IgD-negative memory B cell (primary cell): ENCODE measurements at regions not wholly inside any gene's neighbourhood (a gene's known extent, or its start where the extent isn't known, plus 50 kb on each side); places are given as distances from the start of the nearest gene placed in this dataset.
"Not testable (repeated sequence)": the region's sequence is repeated elsewhere in the genome, so short reads cannot be mapped to it uniquely, and the experiment has no call there.

Experiments used
- H3K27ac Mint-ChIP-seq, 3 donors: one replicate each; pipeline ENCODE4 v1.8.0; 2020 to 2022; ENCODE audit warnings: mild to moderate bottlenecking in 3 of 3, mixed read lengths in 3 of 3, moderate library complexity in 1 of 3
- H3K27me3 Mint-ChIP-seq: one replicate; pipeline ENCODE4 v1.8.0; 2021; ENCODE audit warnings: mixed read lengths
- H3K36me3 Mint-ChIP-seq: one replicate; pipeline ENCODE4 v1.8.0; 2020; ENCODE audit warnings: mild to moderate bottlenecking, mixed read lengths
- H3K4me1 Mint-ChIP-seq, 3 donors: one replicate each; pipeline ENCODE4 v1.8.0; 2020 to 2022; ENCODE audit warnings: mixed read lengths in 3 of 3, mild to moderate bottlenecking in 1 of 3
- H3K4me3 Mint-ChIP-seq, 4 donors: one replicate each; pipeline ENCODE4 v1.8.0; 2020 to 2022; ENCODE audit warnings: mild to moderate bottlenecking in 4 of 4, mixed read lengths in 4 of 4, moderate library complexity in 3 of 4
- H3K9me3 Mint-ChIP-seq, 3 donors: one replicate each; pipeline ENCODE4 v1.8.0; 2020 to 2021; ENCODE audit warnings: mixed read lengths in 3 of 3, mild to moderate bottlenecking in 1 of 3

DNA sequence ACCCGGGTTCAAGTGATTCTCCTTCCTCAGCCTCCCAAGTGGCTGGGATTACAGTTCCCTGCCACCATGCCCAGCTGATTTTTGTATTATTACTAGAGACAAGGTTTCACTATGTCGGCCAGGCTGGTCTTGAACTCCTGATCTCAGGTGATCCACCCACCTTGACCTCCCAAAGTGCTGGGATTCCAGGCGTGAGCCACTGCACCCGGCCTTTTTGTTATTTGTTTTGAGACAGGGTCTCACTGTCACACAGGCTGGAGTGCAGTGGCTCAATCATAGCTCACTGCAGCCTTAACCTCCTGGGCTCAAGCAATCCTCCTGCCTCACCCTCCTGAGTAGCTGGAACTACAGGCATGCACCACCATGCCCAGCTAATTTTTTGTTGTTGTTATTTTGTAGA lies 104.8 kb upstream of the CARD11 start:
- H3K4me3 Mint-ChIP-seq, H3K9me3 Mint-ChIP-seq, H3K36me3 Mint-ChIP-seq, H3K27me3 Mint-ChIP-seq, H3K27ac Mint-ChIP-seq: not testable (repeated sequence)
- H3K4me1 Mint-ChIP-seq, result peaks cover 5 to 23% (median 13%) of the 10 kb centered on the region in 3 donors

DNA sequence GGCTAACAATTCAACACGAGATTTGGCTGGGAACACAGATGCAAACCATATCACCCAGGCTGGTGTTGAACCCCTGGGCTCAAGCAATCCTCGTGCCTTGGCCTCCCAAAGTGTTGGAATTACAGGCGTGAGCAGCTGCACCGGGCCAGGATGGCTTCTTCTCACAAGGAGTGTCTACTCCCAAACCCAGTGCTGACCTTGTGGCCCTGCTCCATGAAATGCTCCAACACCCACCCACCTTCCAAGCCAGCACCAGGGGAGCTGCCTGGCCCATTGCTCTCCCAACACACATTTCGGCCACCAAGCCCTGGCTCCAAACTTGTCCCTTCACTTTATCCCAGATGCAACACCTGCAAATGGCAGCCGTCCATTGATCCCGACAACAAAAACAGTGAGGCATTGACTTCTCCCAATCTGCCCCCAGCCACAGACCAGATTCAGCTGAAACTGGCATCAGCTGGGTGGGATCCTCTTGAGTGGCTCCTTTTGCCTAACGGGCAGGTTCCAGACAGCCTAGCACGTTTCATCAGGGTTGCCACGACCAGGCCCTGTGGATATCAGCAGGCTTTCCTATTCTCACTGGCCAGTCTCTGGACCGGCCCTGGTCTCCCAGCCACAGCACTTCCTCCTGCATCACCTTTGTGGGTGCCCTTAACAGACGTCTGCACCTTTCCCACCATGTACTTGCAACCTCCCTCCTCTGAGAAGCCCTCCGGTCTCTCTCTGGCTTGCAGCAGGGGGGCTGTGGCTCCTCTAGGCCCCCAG lies 105.7 kb upstream of the CARD11 start:
- no peak overlapping the region for H3K4me3 Mint-ChIP-seq
- H3K4me1 Mint-ChIP-seq, result peaks cover 5 to 23% (median 13%) of the 10 kb centered on the region in 3 donors
- no peak overlapping the region for H3K27ac Mint-ChIP-seq

DNA sequence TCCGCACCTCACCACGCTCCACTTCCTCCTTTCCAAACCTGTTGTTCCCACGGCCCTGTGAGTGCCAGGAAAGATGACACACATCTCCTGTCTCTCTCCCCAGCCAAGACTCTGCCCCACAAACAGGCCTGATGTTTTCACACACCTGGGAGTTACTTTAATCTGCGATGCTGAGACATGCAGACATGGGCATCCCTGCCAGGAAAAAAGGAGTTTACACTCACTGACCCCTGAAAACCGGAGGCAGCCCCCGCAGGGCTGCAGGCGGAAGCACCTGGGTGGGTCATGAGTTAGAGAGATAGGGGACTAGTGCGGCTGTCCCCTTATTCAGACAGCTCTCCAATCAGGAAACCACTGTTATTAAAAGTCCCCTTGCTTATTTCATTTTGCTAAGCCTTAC lies 106.4 kb upstream of the CARD11 start:
- Mint-ChIP-seq H3K36me3 (peaks cover 1% of the 10 kb centered on the region), H3K9me3 (peaks cover 0 to 2% (median 0%) of the 10 kb centered on the region in 3 donors), H3K27me3 (peaks cover 12% of the 10 kb centered on the region), H3K4me1 (peaks cover 9 to 26% (median 18%) of the 10 kb centered on the region in 3 donors), H3K27ac (no peak overlapping the region), H3K4me3 (no peak overlapping the region)

More for the DNA sequence above, 105.7 kb upstream of the CARD11 start:
- peaks cover 0 to 2% (median 0%) of the 10 kb centered on the region in 3 donors for H3K9me3 Mint-ChIP-seq
- peaks cover 1% of the 10 kb centered on the region for H3K36me3 Mint-ChIP-seq
- peaks cover 6% of the 10 kb centered on the region for H3K27me3 Mint-ChIP-seq

DNA sequence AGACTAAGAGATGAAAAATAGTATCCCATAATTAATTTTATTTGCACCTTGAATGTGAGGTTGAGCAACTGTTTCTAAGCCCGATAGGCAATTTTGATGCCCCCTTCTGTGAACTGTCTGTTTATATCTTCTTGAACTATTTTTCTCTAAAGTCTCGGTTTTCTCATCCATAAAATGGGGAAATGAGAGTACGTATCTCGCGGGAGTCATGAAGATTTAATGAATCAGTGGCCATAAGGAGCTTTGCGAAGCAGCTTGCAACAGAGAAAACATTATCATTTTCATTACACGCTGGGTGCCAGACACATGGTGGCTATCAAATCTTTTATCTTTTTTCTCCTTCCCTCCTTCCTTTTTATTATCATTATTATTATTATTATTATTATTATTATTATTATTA lies 108.1 kb upstream of the CARD11 start:
- H3K27me3 Mint-ChIP-seq, result peaks cover 12% of the 10 kb centered on the region
- no peak overlapping the region for H3K27ac Mint-ChIP-seq
- peaks cover 9 to 23% (median 16%) of the 10 kb centered on the region in 3 donors for H3K4me1 Mint-ChIP-seq
- H3K36me3 Mint-ChIP-seq, result peaks cover 1% of the 10 kb centered on the region
- no peak overlapping the region for H3K4me3 Mint-ChIP-seq
- peaks cover 0 to 2% (median 0%) of the 10 kb centered on the region in 3 donors for H3K9me3 Mint-ChIP-seq

DNA sequence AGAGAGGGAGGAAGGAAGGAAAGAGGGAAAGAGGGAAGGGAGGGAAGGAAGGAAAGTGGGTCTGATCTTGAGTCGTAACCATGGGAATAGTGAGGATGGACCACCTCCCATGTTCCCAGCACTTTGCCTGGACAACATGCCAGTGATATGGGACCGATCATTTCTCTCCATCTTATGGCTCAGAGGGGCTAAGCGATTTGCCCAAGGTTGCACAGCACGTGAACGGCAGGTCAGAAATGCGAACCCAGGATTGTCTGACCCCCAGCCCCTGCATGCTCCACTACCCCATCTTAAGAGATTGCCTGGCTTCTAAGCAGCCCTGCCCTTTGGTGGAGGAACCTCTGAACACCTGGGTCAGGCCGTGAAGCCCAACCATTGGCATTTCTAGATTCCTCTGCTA lies 109.0 kb upstream of the CARD11 start:
- Mint-ChIP-seq H3K4me3 (peak overlapping the region in 1 of 4 donors; percentile 12), H3K4me1 (peaks cover 13 to 19% (median 15%) of the 10 kb centered on the region in 3 donors), H3K27ac (no peak overlapping the region)

DNA sequence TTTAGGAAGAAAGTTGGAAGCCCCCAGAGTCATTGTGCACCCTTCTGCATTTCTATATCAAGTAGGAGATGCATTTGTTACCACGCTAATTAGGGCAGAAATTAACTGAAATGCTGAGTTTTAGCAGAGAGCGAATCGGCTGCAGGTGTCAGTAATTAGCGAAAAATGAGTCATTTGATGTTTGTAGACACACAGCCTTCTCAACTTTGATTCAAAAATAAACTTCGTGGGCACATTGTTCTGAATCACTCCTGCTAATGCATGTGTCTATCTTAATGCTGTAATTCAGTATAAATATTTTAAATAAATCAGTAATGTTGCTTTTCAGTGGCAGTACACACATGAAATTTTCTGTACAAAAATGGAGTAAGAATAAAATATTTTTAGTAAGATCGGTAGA lies 109.5 kb upstream of the CARD11 start:
- peaks cover 19% of the 10 kb centered on the region for H3K27me3 Mint-ChIP-seq
- no peak overlapping the region for H3K27ac Mint-ChIP-seq
- H3K36me3 Mint-ChIP-seq, result peaks cover 1% of the 10 kb centered on the region
- peak overlapping the region in 1 of 4 donors; percentile 12 for H3K4me3 Mint-ChIP-seq
- peaks cover 0 to 2% (median 0%) of the 10 kb centered on the region in 3 donors for H3K9me3 Mint-ChIP-seq
- peaks cover 13 to 19% (median 15%) of the 10 kb centered on the region in 3 donors for H3K4me1 Mint-ChIP-seq

More for the DNA sequence above, 109.0 kb upstream of the CARD11 start:
- Mint-ChIP-seq H3K9me3 (peaks cover 0 to 2% (median 0%) of the 10 kb centered on the region in 3 donors), H3K27me3 (peaks cover 17% of the 10 kb centered on the region), H3K36me3 (peaks cover 1% of the 10 kb centered on the region)

DNA sequence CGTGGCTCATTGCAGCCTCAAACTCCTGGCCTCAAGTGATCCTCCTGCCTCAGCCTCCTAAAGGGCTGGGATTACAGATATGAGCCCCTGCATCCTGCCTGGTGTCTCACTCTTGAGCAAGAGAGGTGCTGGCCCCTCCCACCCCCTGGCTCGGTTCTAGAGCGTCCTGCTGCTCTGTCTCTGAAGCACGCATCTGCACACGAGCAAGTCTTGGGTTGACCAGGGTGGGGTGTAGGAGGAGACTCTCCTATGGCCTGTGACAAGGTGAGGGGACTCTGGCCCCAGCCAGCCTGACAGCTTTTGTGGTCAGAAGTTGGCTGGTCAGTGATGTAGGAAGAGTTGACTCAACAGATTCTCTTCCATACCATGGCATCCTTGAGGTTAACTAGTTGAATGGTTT lies 110.7 kb upstream of the CARD11 start:
- peaks cover 13 to 15% (median 15%) of the 10 kb centered on the region in 3 donors for H3K4me1 Mint-ChIP-seq
- H3K36me3 Mint-ChIP-seq, result no peaks in the 10 kb centered on the region
- no peak overlapping the region for H3K27ac Mint-ChIP-seq
- no peak overlapping the region for H3K4me3 Mint-ChIP-seq
- H3K27me3 Mint-ChIP-seq, result peaks cover 19% of the 10 kb centered on the region
- H3K9me3 Mint-ChIP-seq, result peaks cover 0 to 2% (median 0%) of the 10 kb centered on the region in 3 donors

DNA sequence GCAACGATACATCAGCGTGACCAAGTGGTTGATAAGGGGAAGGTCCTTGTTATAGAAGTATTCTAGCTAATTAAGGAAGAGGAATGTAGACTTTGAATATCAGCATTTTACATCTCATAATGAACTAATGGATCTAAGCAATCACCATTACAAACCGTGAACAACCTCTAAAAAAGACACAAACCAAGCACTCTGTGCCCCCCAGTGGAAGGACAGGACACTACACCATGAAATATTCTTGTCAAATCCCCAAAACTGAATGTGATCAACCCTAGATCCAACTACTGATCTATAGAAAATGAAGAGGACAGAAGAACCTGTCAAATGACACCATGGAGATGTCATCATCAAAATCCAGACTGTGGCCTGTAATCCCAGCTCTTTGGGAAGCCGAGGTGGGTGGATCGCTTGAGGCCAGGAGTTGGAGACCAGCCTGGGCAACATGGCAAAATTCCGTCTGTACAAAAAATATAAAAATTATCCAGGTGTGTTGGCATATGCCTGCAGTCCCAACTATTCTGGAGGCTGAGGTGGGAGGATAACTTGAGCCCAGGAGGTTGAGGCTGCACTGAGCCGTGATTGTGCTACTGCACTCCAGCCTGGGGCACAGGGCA lies 111.3 kb upstream of the CARD11 start:
- peaks cover 16% of the 10 kb centered on the region for H3K27me3 Mint-ChIP-seq
- H3K4me3 Mint-ChIP-seq, result no peak overlapping the region
- peaks cover 11 to 14% (median 13%) of the 10 kb centered on the region in 3 donors for H3K4me1 Mint-ChIP-seq
- H3K9me3 Mint-ChIP-seq, result peaks cover 0 to 2% (median 0%) of the 10 kb centered on the region in 3 donors
- peak overlapping the region in 1 of 3 donors; percentile 24 for H3K27ac Mint-ChIP-seq
- H3K36me3 Mint-ChIP-seq, result no peaks in the 10 kb centered on the region

DNA sequence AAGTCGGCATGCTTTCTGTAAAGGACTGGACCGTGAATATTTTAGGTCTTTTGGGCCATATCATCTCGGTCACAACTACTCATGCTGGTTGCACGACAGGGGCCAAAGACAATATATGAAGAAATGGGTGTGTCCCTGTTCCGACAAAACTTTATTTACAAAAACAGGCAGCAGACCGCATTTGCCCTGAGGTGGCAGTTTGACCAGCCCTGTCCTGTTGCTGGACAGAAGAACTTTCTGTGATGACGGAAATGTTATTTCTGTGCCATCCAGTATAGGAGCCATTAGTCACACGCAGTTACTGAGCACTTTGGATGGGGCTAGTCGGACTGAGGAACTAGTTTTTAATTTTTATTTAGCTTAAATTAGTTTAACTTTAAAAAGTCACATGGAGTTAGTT lies 112.8 kb upstream of the CARD11 start:
- Mint-ChIP-seq H3K4me1 (peaks cover 8 to 10% (median 8%) of the 10 kb centered on the region in 3 donors), H3K36me3 (no peaks in the 10 kb centered on the region), H3K9me3 (no peaks in the 10 kb centered on the region), H3K27me3 (peaks cover 16% of the 10 kb centered on the region), H3K27ac (no peak overlapping the region), H3K4me3 (no peak overlapping the region)

DNA sequence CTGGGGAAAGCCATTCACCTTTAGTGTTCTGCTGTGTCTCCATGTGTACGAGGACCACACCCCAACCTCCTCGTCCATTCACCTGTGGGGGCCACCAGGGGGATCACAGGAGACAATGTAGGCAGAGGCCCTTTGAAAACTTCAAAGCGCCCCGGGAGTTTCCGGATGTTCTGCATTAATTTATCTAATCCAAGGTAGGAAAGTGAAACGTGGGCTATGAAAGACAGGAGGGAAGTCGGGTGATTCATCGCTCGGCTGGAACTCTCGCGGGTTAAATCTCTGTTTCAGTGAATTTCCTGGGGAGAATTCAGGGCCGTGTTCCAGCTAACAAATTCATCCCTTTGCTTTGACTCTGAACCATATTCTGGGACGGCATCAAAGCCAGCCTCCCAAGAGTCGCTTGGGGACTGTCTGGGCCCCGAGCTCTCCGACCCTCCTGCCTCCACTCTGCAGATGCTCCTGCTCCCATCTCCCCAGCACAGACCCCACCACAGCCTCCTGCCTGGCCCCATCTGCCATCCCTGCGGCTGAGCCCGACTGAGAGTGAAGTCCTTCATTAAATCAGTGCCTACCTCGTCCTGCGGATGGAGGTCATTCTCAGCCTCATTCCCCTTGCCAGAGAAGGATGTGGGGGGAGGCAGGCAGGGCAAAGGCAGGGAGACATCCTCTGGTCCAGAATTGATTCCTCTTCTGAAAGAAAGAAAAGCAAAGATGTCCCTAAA lies 114.1 kb upstream of the CARD11 start:
- peaks cover 16% of the 10 kb centered on the region for H3K27me3 Mint-ChIP-seq
- H3K9me3 Mint-ChIP-seq, result no peaks in the 10 kb centered on the region
- H3K4me3 Mint-ChIP-seq, result no peak overlapping the region
- peak overlapping the region in 1 of 3 donors; percentile 62 for H3K27ac Mint-ChIP-seq
- H3K36me3 Mint-ChIP-seq, result no peaks in the 10 kb centered on the region
- peaks cover 4 to 8% (median 5%) of the 10 kb centered on the region in 3 donors for H3K4me1 Mint-ChIP-seq

DNA sequence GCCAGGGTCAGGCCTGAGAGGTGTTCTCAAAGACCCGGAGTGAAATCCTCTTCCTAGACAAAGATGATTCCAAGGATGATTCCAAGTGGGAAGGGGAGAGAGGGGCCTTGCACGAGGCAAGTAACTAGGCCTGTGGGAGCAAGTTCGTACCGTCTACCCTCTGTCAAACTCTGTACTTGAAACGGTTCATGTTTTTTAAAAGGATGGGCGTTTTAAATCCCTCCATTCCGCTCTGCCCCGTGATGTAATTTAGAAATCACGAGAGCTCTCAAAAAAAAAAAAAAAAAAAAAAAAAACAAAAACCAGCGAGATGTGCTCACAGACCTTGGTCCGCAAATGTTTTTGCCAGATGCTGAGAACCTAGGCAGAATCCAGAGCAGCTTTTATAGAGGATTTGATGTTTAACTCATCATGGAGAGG lies 114.7 kb upstream of the CARD11 start:
- Mint-ChIP-seq H3K4me3 (no peak overlapping the region), H3K9me3 (peaks cover 0 to 4% (median 2%) of the 10 kb centered on the region in 3 donors), H3K27ac (peak overlapping the region in 1 of 3 donors; percentile 85), H3K27me3 (peaks cover 18% of the 10 kb centered on the region), H3K4me1 (peaks cover 4 to 8% (median 5%) of the 10 kb centered on the region in 3 donors), H3K36me3 (no peaks in the 10 kb centered on the region)

DNA sequence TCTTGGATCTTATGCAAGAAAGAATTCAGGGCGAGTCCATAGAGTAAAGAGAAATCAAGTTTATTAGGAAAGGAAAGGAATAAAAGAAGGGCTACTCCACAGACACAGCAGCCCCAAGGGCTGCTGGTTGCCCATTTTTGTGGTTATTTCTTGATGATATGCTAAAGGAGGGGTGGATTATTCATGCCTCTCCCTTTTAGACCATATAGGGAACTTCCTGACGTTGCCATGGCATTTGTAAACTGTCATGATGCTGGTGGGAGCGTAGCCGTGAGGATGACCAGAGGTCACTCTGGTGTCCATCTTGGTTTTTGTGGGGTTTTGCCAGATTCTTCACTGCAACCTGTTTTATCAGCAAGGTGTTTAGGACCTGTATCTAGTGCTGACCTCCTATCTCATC lies 115.4 kb upstream of the CARD11 start:
- Mint-ChIP-seq H3K4me1 (peaks cover 4 to 8% (median 5%) of the 10 kb centered on the region in 3 donors), H3K36me3 (no peaks in the 10 kb centered on the region), H3K4me3 (no peak overlapping the region), H3K9me3 (peaks cover 0 to 4% (median 2%) of the 10 kb centered on the region in 3 donors), H3K27me3 (peaks cover 19% of the 10 kb centered on the region), H3K27ac (peak overlapping the region in 1 of 3 donors; percentile 85)

DNA sequence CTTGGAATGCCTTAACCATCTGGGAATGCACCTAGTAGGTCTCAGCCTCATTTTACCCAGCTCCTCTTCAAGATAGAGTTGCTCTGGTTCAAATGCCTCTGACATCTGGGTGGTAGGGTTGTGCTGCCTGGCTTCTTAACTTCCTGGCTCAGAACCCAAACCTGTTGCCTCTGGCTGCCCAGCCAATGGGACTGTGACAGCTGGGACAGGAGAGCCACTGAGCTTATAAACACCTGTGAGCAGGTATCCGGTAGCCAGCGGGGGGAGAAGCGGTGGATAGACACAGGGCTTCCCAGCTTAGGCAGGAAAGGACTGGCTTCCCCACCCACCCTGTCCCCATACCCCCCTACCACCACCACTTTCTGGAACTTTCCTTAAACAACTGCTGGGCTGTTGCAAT lies 115.8 kb upstream of the CARD11 start:
- peaks cover 0 to 4% (median 2%) of the 10 kb centered on the region in 3 donors for H3K9me3 Mint-ChIP-seq
- H3K4me3 Mint-ChIP-seq, result no peak overlapping the region
- peaks cover 4 to 8% (median 5%) of the 10 kb centered on the region in 3 donors for H3K4me1 Mint-ChIP-seq
- H3K27ac Mint-ChIP-seq, result no peak overlapping the region
- peaks cover 16% of the 10 kb centered on the region for H3K27me3 Mint-ChIP-seq
- no peaks in the 10 kb centered on the region for H3K36me3 Mint-ChIP-seq

DNA sequence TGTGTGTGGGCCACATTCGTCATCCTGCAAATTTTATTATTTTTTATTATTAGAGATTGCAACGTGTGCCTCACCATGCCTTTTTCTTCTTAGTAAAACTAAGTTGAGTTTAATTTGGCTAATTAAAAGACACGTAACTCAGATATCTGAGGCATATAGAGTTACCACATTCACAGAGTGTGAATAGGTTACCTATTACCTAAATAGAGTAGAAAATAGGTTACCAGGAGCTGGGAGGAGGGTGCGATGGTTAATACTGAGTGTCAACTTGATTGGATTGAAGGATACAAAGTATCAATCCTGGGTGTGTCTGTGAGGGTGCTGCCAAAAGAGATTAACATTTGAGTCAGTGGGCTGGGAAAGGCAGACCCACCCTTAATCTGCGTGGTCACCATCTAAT lies 116.3 kb upstream of the CARD11 start:
- H3K4me3 Mint-ChIP-seq, H3K27ac Mint-ChIP-seq, H3K9me3 Mint-ChIP-seq, H3K4me1 Mint-ChIP-seq, H3K36me3 Mint-ChIP-seq: not testable (repeated sequence)
- H3K27me3 Mint-ChIP-seq, result peaks cover 11% of the 10 kb centered on the region

DNA sequence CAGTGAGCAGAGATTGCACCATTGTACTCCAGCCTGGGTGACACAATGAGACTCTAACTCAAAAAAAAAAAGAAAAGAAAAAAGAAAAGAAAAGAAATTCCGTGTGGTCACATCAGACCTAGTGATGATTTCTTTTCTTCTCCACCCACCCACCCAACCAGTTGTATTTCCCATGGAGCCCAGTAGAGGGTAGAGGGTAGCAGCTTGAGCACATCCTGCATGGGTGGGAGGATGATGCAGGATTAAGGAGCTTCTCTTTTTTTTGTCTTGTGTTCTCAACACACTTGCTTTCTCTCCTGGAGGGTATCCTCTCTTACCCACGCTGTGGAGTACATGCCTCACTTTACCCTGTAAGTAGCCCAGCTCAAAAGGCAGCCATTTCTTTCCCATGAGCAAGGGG lies 118.6 kb upstream of the CARD11 start:
- H3K36me3 Mint-ChIP-seq, result no peaks in the 10 kb centered on the region
- H3K27me3 Mint-ChIP-seq, result peaks cover 8% of the 10 kb centered on the region
- peak overlapping the region in 1 of 3 donors; percentile 62 for H3K27ac Mint-ChIP-seq
- peaks cover 0 to 4% (median 2%) of the 10 kb centered on the region in 3 donors for H3K9me3 Mint-ChIP-seq
- peaks cover 0 to under 1% (median 0%) of the 10 kb centered on the region in 3 donors for H3K4me1 Mint-ChIP-seq
- no peak overlapping the region for H3K4me3 Mint-ChIP-seq
